HepG2 (cell line): ENCODE measurements at regions not wholly inside any gene's neighbourhood (a gene's known extent, or its start where the extent isn't known, plus 50 kb on each side); places are given as distances from the start of the nearest gene placed in this dataset.

Source experiments
- LCORL ChIP-seq, 2 experiments: fragments of 450-650 bp in 1 of 2; sonication (generic) in 1 of 2; formaldehyde crosslinking in 1 of 2; IDR thresholded peaks; 2 replicates each; pipeline versions ENCODE4 v1.5.0 to v1.6.1; 2017 to 2020; ENCODE audit warnings: antibody characterized with exemption in 1 of 2, missing genetic modification reagents in 1 of 2
- NFE2 ChIP-seq: sonication (generic); formaldehyde crosslinking; IDR thresholded peaks from 2 replicates; pipeline ENCODE4 v1.4.0; 2020; ENCODE audit warnings: missing genetic modification reagents
- SNAI1 ChIP-seq: sonication (generic); formaldehyde crosslinking; IDR thresholded peaks from 2 replicates; pipeline ENCODE4 v1.5.0; 2020; ENCODE audit warnings: mild to moderate bottlenecking, missing genetic modification reagents, borderline replicate concordance
- ZNF550 ChIP-seq: sonication (generic); formaldehyde crosslinking; IDR thresholded peaks from 2 replicates; pipeline ENCODE4 v1.4.0; 2020; ENCODE audit warnings: mild to moderate bottlenecking, missing genetic modification reagents, borderline replicate concordance
- ZNF776 ChIP-seq: sonication (generic); formaldehyde crosslinking; IDR thresholded peaks from 2 replicates; pipeline ENCODE4 v1.4.0; 2020; ENCODE audit warnings: mild to moderate bottlenecking, missing genetic modification reagents
- ZNF850 ChIP-seq: sonication (generic); formaldehyde crosslinking; conservative IDR thresholded peaks from 2 replicates; pipeline ENCODE4 v1.9.0; 2021; ENCODE audit warnings: mild to moderate bottlenecking, missing genetic modification reagents
- TF ChIP-seq, protein P1 (sequence below): sonication (generic); formaldehyde crosslinking; IDR thresholded peaks from 2 replicates; pipeline ENCODE4 v1.5.1; 2020; ENCODE audit warnings: mild to moderate bottlenecking, missing genetic modification reagents, moderate library complexity
- TF ChIP-seq, protein P2 (sequence below): sonication (generic); formaldehyde crosslinking; IDR thresholded peaks from 2 replicates; pipeline ENCODE4 v1.5.0; 2020; ENCODE audit warnings: mild to moderate bottlenecking, missing genetic modification reagents
- TF ChIP-seq, protein P3 (sequence below): sonication (generic); formaldehyde crosslinking; IDR thresholded peaks from 2 replicates; pipeline ENCODE4 v1.4.0; 2020; ENCODE audit warnings: missing genetic modification reagents, borderline replicate concordance
- TF ChIP-seq, protein P4 (sequence below), 2 experiments: sonication (generic) in 1 of 2; formaldehyde crosslinking in 1 of 2; IDR thresholded peaks; 2 replicates each; pipeline versions ENCODE4 v1.5.1 to v1.6.1; 2011 to 2020; ENCODE audit warnings: borderline replicate concordance in 1 of 2, low read depth in 1 of 2, low read length in 1 of 2, mild to moderate bottlenecking in 1 of 2, missing genetic modification reagents in 1 of 2, moderate library complexity in 1 of 2
- TF ChIP-seq, protein P5 (sequence below): sonication (generic); formaldehyde crosslinking; IDR thresholded peaks from 2 replicates; pipeline ENCODE4 v1.8.1; 2023; ENCODE audit warnings: mild to moderate bottlenecking, missing genetic modification reagents, borderline replicate concordance
- TF ChIP-seq, protein P6 (sequence below): sonication (generic); formaldehyde crosslinking; conservative IDR thresholded peaks from 2 replicates; pipeline ENCODE4 v1.8.0; 2022; ENCODE audit warnings: missing genetic modification reagents

DNA sequence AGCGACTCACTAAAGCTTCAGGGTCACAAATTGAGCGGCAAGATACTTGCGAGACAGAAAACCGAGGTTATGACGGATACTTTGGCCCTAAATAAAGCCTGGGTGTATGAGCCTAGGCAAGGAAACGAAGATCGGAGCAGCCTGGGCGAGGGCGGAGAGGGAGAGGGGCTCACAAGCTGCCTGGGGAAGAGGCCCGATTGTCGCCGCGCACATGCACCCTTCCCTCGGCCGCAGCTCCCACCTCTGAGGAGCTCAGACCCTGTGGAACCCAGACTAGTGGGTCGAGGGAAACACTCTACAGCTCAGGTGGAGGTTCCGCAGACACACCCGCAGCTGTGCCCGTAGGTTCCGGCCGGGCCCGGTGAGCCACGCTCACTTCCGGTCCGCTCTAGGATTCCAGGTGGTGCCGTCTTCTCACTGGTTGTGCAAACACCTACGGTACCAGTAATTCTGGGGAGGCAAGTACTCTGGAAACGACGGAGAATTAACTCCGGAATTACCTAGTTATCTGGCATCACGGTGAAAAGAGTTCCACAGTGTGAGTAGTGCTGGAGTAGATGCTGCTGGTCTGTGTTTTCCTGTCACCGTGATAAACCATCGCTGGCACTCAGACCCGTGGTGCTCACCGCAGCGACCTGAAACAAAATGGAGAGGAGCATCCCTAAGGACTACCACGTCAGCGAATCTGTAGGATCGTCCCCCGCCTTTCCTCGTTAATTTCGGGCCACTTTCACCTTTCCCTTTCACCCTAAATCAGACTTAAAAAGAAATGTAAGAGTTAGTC, 61.5 kb downstream of the GPX5 start (continued):
- TF ChIP-seq, protein P1, sequence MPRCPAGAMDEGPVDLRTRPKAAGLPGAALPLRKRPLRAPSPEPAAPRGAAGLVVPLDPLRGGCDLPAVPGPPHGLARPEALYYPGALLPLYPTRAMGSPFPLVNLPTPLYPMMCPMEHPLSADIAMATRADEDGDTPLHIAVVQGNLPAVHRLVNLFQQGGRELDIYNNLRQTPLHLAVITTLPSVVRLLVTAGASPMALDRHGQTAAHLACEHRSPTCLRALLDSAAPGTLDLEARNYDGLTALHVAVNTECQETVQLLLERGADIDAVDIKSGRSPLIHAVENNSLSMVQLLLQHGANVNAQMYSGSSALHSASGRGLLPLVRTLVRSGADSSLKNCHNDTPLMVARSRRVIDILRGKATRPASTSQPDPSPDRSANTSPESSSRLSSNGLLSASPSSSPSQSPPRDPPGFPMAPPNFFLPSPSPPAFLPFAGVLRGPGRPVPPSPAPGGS: peak; percentile 88
- TF ChIP-seq NFE2 (CRISPR knock-in tag) (no peak), ZNF550 (CRISPR knock-in tag) (peak; percentile 75; the same call in 1 of the 2 replicates), LCORL (IDR thresholded peaks at IDR 0.05) (no peak), LCORL (CRISPR knock-in tag; IDR thresholded peaks at IDR 0.05) (no peak; the same call in 1 of the 2 replicates), ZNF850 (no peak), SNAI1 (no peak), ZNF776 (CRISPR knock-in tag) (no peak)
- TF ChIP-seq, protein P2, sequence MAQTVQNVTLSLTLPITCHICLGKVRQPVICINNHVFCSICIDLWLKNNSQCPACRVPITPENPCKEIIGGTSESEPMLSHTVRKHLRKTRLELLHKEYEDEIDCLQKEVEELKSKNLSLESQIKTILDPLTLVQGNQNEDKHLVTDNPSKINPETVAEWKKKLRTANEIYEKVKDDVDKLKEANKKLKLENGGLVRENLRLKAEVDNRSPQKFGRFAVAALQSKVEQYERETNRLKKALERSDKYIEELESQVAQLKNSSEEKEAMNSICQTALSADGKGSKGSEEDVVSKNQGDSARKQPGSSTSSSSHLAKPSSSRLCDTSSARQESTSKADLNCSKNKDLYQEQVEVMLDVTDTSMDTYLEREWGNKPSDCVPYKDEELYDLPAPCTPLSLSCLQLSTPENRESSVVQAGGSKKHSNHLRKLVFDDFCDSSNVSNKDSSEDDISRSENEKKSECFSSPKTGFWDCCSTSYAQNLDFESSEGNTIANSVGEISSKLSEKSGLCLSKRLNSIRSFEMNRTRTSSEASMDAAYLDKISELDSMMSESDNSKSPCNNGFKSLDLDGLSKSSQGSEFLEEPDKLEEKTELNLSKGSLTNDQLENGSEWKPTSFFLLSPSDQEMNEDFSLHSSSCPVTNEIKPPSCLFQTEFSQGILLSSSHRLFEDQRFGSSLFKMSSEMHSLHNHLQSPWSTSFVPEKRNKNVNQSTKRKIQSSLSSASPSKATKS (CRISPR knock-in tag): peak; percentile 85
- TF ChIP-seq, protein P3, sequence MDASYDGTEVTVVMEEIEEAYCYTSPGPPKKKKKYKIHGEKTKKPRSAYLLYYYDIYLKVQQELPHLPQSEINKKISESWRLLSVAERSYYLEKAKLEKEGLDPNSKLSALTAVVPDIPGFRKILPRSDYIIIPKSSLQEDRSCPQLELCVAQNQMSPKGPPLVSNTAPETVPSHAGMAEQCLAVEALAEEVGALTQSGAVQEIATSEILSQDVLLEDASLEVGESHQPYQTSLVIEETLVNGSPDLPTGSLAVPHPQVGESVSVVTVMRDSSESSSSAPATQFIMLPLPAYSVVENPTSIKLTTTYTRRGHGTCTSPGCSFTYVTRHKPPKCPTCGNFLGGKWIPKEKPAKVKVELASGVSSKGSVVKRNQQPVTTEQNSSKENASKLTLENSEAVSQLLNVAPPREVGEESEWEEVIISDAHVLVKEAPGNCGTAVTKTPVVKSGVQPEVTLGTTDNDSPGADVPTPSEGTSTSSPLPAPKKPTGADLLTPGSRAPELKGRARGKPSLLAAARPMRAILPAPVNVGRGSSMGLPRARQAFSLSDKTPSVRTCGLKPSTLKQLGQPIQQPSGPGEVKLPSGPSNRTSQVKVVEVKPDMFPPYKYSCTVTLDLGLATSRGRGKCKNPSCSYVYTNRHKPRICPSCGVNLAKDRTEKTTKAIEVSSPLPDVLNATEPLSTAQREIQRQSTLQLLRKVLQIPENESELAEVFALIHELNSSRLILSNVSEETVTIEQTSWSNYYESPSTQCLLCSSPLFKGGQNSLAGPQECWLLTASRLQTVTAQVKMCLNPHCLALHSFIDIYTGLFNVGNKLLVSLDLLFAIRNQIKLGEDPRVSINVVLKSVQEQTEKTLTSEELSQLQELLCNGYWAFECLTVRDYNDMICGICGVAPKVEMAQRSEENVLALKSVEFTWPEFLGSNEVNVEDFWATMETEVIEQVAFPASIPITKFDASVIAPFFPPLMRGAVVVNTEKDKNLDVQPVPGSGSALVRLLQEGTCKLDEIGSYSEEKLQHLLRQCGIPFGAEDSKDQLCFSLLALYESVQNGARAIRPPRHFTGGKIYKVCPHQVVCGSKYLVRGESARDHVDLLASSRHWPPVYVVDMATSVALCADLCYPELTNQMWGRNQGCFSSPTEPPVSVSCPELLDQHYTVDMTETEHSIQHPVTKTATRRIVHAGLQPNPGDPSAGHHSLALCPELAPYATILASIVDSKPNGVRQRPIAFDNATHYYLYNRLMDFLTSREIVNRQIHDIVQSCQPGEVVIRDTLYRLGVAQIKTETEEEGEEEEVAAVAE (CRISPR knock-in tag): peak; percentile 74
- TF ChIP-seq, protein P4, sequence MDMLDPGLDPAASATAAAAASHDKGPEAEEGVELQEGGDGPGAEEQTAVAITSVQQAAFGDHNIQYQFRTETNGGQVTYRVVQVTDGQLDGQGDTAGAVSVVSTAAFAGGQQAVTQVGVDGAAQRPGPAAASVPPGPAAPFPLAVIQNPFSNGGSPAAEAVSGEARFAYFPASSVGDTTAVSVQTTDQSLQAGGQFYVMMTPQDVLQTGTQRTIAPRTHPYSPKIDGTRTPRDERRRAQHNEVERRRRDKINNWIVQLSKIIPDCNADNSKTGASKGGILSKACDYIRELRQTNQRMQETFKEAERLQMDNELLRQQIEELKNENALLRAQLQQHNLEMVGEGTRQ (IDR thresholded peaks at IDR 0.05; ENCODE audit: low read depth, low read length): no peak
- TF ChIP-seq, protein P4 (CRISPR knock-in tag; IDR thresholded peaks at IDR 0.05; ENCODE audit: borderline replicate concordance): no peak; the same call in 1 of the 2 replicates
- TF ChIP-seq, protein P5, sequence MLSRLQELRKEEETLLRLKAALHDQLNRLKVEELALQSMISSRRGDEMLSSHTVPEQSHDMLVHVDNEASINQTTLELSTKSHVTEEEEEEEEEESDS: peak; percentile 81; the same call in 1 of the 2 replicates
- TF ChIP-seq, protein P6, sequence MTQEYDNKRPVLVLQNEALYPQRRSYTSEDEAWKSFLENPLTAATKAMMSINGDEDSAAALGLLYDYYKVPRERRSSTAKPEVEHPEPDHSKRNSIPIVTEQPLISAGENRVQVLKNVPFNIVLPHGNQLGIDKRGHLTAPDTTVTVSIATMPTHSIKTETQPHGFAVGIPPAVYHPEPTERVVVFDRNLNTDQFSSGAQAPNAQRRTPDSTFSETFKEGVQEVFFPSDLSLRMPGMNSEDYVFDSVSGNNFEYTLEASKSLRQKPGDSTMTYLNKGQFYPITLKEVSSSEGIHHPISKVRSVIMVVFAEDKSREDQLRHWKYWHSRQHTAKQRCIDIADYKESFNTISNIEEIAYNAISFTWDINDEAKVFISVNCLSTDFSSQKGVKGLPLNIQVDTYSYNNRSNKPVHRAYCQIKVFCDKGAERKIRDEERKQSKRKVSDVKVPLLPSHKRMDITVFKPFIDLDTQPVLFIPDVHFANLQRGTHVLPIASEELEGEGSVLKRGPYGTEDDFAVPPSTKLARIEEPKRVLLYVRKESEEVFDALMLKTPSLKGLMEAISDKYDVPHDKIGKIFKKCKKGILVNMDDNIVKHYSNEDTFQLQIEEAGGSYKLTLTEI (CRISPR knock-in tag): no peak
